Fibroblast of lung (primary cell): ENCODE measurements at regions not wholly inside any gene's neighbourhood (a gene's known extent, or its start where the extent isn't known, plus 50 kb on each side); places are given as distances from the start of the nearest gene placed in this dataset.

Source experiments
- CTCF ChIP-seq, 2 donors: IDR thresholded peaks in 1 of 2; conservative IDR thresholded peaks in 1 of 2; 1 replicate in 1 of 2; 2 replicates in 1 of 2; pipeline ENCODE4 v1.5.1; 2011 to 2012; ENCODE audit warnings: low read length in 2 of 2, control low read depth in 1 of 2, inconsistent platforms in 1 of 2, low read depth in 1 of 2, mild to moderate bottlenecking in 1 of 2
- EZH2 ChIP-seq: IDR thresholded peaks from 2 replicates; pipeline ENCODE4 v1.5.1; 2012; ENCODE audit warnings: low read length, control low read depth, mild to moderate bottlenecking; ENCODE audit errors: missing control alignments

GRCh38 chr20:62533591-62534495 is 58.0 kb upstream of the GATA5 start:
- TF ChIP-seq CTCF (conservative IDR thresholded peaks at IDR 0.05 in 1 of 2, IDR thresholded peaks at IDR 0.05 in 1 of 2; ENCODE audit: low read depth in 1 of 2, low read length in 2 of 2) (no peak), EZH2 (no peak)
